WTC11 (cell line): ENCODE measurements at regions not wholly inside any gene's neighbourhood (a gene's known extent, or its start where the extent isn't known, plus 50 kb on each side); places are given as distances from the start of the nearest gene placed in this dataset.

Experiments used
- ATAC-seq: fragments of 200-7000 bp; cut with Tn5 transposase; 2 replicates; pipeline ENCODE4 v1.10.0; 2021; ENCODE audit warnings: mild to moderate bottlenecking, moderate library complexity
- CTCF ChIA-PET: fragments of 300-600 bp; sonication (Branson Sonifier 250); formaldehyde crosslinking; loops from one replicate; lab custom pipeline; 2021; ENCODE audit warnings: antibody characterized with exemption; lab: Charles Lee
- POLR2A ChIA-PET: fragments of 350-600 bp; sonication (Branson Sonifier 250); formaldehyde crosslinking; loops from one replicate; lab custom pipeline; 2021; ENCODE audit warnings: antibody characterized with exemption; lab: Charles Lee
- DNase-seq: peaks from one replicate; pipeline ENCODE4 v3.0.0; 2021; ENCODE audit warnings: low spot score
- H3K27ac Mint-ChIP-seq: 2 replicates; pipeline ENCODE4 v1.8.0; 2021; ENCODE audit warnings: mixed read lengths
- H3K27me3 Mint-ChIP-seq: 2 replicates; pipeline ENCODE4 v1.8.0; 2021; ENCODE audit warnings: low read depth, mild to moderate bottlenecking, moderate library complexity, mixed read lengths
- H3K36me3 Mint-ChIP-seq: 2 replicates; pipeline ENCODE4 v1.8.0; 2021; ENCODE audit warnings: mixed read lengths
- H3K4me1 Mint-ChIP-seq: 2 replicates; pipeline ENCODE4 v1.8.0; 2022; ENCODE audit warnings: mixed read lengths
- H3K4me3 Mint-ChIP-seq: 2 replicates; pipeline ENCODE4 v1.8.0; 2021; ENCODE audit warnings: mild to moderate bottlenecking, moderate library complexity, mixed read lengths
- H3K9me3 Mint-ChIP-seq: 2 replicates; pipeline ENCODE4 v1.8.0; 2021; ENCODE audit warnings: mixed read lengths
- ATF3 ChIP-seq: sonication (generic); formaldehyde crosslinking; conservative IDR thresholded peaks from 2 replicates; pipeline ENCODE4 v1.8.1; 2022; ENCODE audit warnings: mild to moderate bottlenecking, missing genetic modification reagents
- E2F4 ChIP-seq: sonication (generic); formaldehyde crosslinking; IDR thresholded peaks from 2 replicates; pipeline ENCODE4 v1.8.1; 2022; ENCODE audit warnings: low read depth, mild to moderate bottlenecking, moderate library complexity, missing genetic modification reagents, borderline replicate concordance
- E2F5 ChIP-seq: sonication (generic); formaldehyde crosslinking; IDR thresholded peaks from 2 replicates; pipeline ENCODE4 v1.8.1; 2022; ENCODE audit warnings: mild to moderate bottlenecking, moderate library complexity, missing genetic modification reagents
- EMX1 ChIP-seq: fragments of 250-450 bp; sonication (Bioruptor Pico); IDR thresholded peaks from 2 replicates; pipeline ENCODE4 v1.8.0; 2021; ENCODE audit warnings: mild to moderate bottlenecking
- GRHL2 ChIP-seq: fragments of 250-450 bp; sonication (Bioruptor Pico); IDR thresholded peaks from 2 replicates; pipeline ENCODE4 v1.8.0; 2022; ENCODE audit warnings: mild to moderate bottlenecking, moderate library complexity; ENCODE audit not compliant: insufficient replicate concordance, severe bottlenecking
- HMGXB4 ChIP-seq: sonication (generic); formaldehyde crosslinking; IDR thresholded peaks from 2 replicates; pipeline ENCODE4 v1.8.1; 2023; ENCODE audit warnings: mild to moderate bottlenecking, moderate library complexity, missing genetic modification reagents
- MAX ChIP-seq: sonication (generic); formaldehyde crosslinking; IDR thresholded peaks from 2 replicates; pipeline ENCODE4 v1.8.0; 2022; ENCODE audit warnings: mild to moderate bottlenecking, missing genetic modification reagents
- NFATC4 ChIP-seq: fragments of 250-450 bp; sonication (Bioruptor Pico); IDR thresholded peaks from 2 replicates; pipeline ENCODE4 v1.9.0; 2021; ENCODE audit warnings: mild to moderate bottlenecking
- RELA ChIP-seq: sonication (generic); formaldehyde crosslinking; IDR thresholded peaks from 2 replicates; pipeline ENCODE4 v1.8.1; 2022; ENCODE audit warnings: missing genetic modification reagents, mild to moderate bottlenecking, borderline replicate concordance
- SMAD3 ChIP-seq: sonication (generic); formaldehyde crosslinking; IDR thresholded peaks from 2 replicates; pipeline ENCODE4 v1.8.0; 2022; ENCODE audit warnings: missing genetic modification reagents, mild to moderate bottlenecking, borderline replicate concordance
- TCF7 ChIP-seq: sonication (generic); formaldehyde crosslinking; IDR thresholded peaks from 2 replicates; pipeline ENCODE4 v1.8.0; 2022; ENCODE audit warnings: mild to moderate bottlenecking, low read depth, missing genetic modification reagents, moderate library complexity
- TEAD1 ChIP-seq: sonication (generic); formaldehyde crosslinking; IDR thresholded peaks from 2 replicates; pipeline ENCODE4 v1.8.0; 2022; ENCODE audit warnings: mild to moderate bottlenecking, missing genetic modification reagents
- USF1 ChIP-seq: sonication (generic); formaldehyde crosslinking; IDR thresholded peaks from 2 replicates; pipeline ENCODE4 v1.8.0; 2022; ENCODE audit warnings: mild to moderate bottlenecking, missing genetic modification reagents
- ZBTB43 ChIP-seq: sonication (generic); formaldehyde crosslinking; IDR thresholded peaks from 2 replicates; pipeline ENCODE4 v1.8.1; 2023; ENCODE audit warnings: mild to moderate bottlenecking, missing genetic modification reagents
- ZNF138 ChIP-seq: sonication (generic); formaldehyde crosslinking; conservative IDR thresholded peaks from 2 replicates; pipeline ENCODE4 v1.8.1; 2022; ENCODE audit warnings: mild to moderate bottlenecking, moderate library complexity, missing genetic modification reagents
- ZNF263 ChIP-seq: sonication (generic); formaldehyde crosslinking; IDR thresholded peaks from 2 replicates; pipeline ENCODE4 v1.8.1; 2022; ENCODE audit warnings: low read depth, mild to moderate bottlenecking, moderate library complexity, missing genetic modification reagents
- ZNF317 ChIP-seq: sonication (generic); formaldehyde crosslinking; IDR thresholded peaks from 2 replicates; pipeline ENCODE4 v1.8.1; 2023; ENCODE audit warnings: low read depth, mild to moderate bottlenecking, moderate library complexity, missing genetic modification reagents, borderline replicate concordance
- ZNF423 ChIP-seq: fragments of 250-450 bp; sonication (Bioruptor Pico); IDR thresholded peaks from 2 replicates; pipeline ENCODE4 v2.1.2; 2022; ENCODE audit warnings: mild to moderate bottlenecking, moderate library complexity
- ZNF425 ChIP-seq: fragments of 250-450 bp; sonication (Bioruptor Pico); conservative IDR thresholded peaks from 2 replicates; pipeline ENCODE4 v1.9.0; 2021; ENCODE audit warnings: mild to moderate bottlenecking
- ZNF512 ChIP-seq: sonication (generic); formaldehyde crosslinking; IDR thresholded peaks from 2 replicates; pipeline ENCODE4 v1.8.1; 2022; ENCODE audit warnings: missing genetic modification reagents, borderline replicate concordance
- ZSCAN18 ChIP-seq: fragments of 250-450 bp; sonication (Bioruptor Pico); IDR thresholded peaks from 2 replicates; pipeline ENCODE4 v2.1.2; 2022; ENCODE audit warnings: mild to moderate bottlenecking, moderate library complexity

GRCh38 chr2:57313678-57314077 lies 732.9 kb upstream of the VRK2 start:
- TF ChIP-seq EMX1 (CRISPR knock-in tag) (no peak), ZNF512 (CRISPR knock-in tag) (no peak), HMGXB4 (CRISPR knock-in tag) (no peak), ZBTB43 (CRISPR knock-in tag) (no peak), ZNF263 (no peak), GRHL2 (no peak)
- DNase-seq (no peak), ATAC-seq (no peak)
- CTCF ChIA-PET = no interaction called here
- H3K36me3 Mint-ChIP-seq = no peaks in the 10 kb centered on the region
- no peak overlapping the region for H3K4me3 Mint-ChIP-seq
- no peaks in the 10 kb centered on the region for H3K27me3 Mint-ChIP-seq
- H3K4me1 Mint-ChIP-seq = no peaks in the 10 kb centered on the region
- no peak overlapping the region for H3K27ac Mint-ChIP-seq
- POLR2A ChIA-PET = no interaction called here
- no peaks in the 10 kb centered on the region for H3K9me3 Mint-ChIP-seq

GRCh38 chr2:57314682-57315081 lies 731.9 kb upstream of the VRK2 start:
- Mint-ChIP-seq H3K4me3 (no peak overlapping the region), H3K36me3 (no peaks in the 10 kb centered on the region)
- TF ChIP-seq ATF3 (CRISPR knock-in tag) (no peak), ZNF138 (CRISPR knock-in tag) (no peak), MAX (no peak), NFATC4 (CRISPR knock-in tag) (no peak), RELA (CRISPR knock-in tag) (no peak), ZNF423 (CRISPR knock-in tag) (no peak)
- TF ChIP-seq, all 79 proteins: peak for 0
- no peak overlapping the region for H3K27ac Mint-ChIP-seq
- ChIA-PET CTCF (no interaction called here), POLR2A (no interaction called here)
- H3K27me3 Mint-ChIP-seq = no peaks in the 10 kb centered on the region
- no peaks in the 10 kb centered on the region for H3K4me1 Mint-ChIP-seq
- ATAC-seq = no peak
- no peak for DNase-seq
- H3K9me3 Mint-ChIP-seq = no peaks in the 10 kb centered on the region

GRCh38 chr2:57330447-57330846 lies 716.2 kb upstream of the VRK2 start:
- Mint-ChIP-seq H3K9me3 (peaks cover 7% of the 10 kb centered on the region), H3K27me3 (no peaks in the 10 kb centered on the region), H3K4me3 (no peak overlapping the region), H3K27ac (no peak overlapping the region), H3K36me3 (no peaks in the 10 kb centered on the region), H3K4me1 (no peaks in the 10 kb centered on the region)
- DNase-seq (no peak), ATAC-seq (no peak)
- CTCF ChIA-PET = no interaction called here
- POLR2A ChIA-PET = no interaction called here
- TF ChIP-seq ZSCAN18 (CRISPR knock-in tag) (no peak), E2F5 (CRISPR knock-in tag) (no peak), TEAD1 (CRISPR knock-in tag) (no peak), ZNF425 (CRISPR knock-in tag) (no peak), E2F4 (no peak), ZNF423 (CRISPR knock-in tag) (no peak), TCF7 (no peak), ZNF317 (CRISPR knock-in tag) (no peak), SMAD3 (no peak), USF1 (no peak)
